ENCODE measurements at regions not wholly inside any gene's neighbourhood (a gene's known extent, or its start where the extent isn't known, plus 50 kb on each side); places are given as distances from the start of the nearest gene placed in this dataset.

DNA sequence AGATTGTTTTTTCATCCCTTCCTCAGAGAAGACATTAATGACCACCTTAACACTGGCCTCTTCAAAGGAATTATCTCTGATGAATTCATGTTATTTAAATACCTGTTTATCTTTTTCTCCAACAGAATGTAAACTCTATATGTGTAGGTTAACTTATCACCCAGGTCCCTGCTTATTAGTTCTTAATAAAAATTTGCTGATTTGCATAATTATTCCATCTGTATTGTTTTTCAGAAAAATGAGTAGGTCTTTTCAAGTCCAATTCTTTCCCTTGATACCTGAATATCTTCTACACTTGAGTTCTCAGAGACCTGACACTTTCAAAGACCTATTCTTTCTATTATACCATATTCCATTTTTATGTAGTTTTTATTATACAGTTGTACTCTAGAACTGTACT lies 886.7 kb upstream of the TMPRSS15 start:
- TF ChIP-seq, protein P1, sequence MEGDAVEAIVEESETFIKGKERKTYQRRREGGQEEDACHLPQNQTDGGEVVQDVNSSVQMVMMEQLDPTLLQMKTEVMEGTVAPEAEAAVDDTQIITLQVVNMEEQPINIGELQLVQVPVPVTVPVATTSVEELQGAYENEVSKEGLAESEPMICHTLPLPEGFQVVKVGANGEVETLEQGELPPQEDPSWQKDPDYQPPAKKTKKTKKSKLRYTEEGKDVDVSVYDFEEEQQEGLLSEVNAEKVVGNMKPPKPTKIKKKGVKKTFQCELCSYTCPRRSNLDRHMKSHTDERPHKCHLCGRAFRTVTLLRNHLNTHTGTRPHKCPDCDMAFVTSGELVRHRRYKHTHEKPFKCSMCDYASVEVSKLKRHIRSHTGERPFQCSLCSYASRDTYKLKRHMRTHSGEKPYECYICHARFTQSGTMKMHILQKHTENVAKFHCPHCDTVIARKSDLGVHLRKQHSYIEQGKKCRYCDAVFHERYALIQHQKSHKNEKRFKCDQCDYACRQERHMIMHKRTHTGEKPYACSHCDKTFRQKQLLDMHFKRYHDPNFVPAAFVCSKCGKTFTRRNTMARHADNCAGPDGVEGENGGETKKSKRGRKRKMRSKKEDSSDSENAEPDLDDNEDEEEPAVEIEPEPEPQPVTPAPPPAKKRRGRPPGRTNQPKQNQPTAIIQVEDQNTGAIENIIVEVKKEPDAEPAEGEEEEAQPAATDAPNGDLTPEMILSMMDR (IDR thresholded peaks at IDR 0.05) = no peak
- no peak for TF ChIP-seq SIN3A (IDR thresholded peaks at IDR 0.05; ENCODE audit: borderline replicate concordance, insufficient read depth, low read depth, low read length)
